WTC11 (cell line): ENCODE measurements at regions not wholly inside any gene's neighbourhood (a gene's known extent, or its start where the extent isn't known, plus 50 kb on each side); places are given as distances from the start of the nearest gene placed in this dataset.

Source experiments
- ELF4 ChIP-seq: sonication (generic); formaldehyde crosslinking; IDR thresholded peaks from 2 replicates; pipeline ENCODE4 v1.8.1; 2022; ENCODE audit warnings: low read depth, mild to moderate bottlenecking, moderate library complexity, missing genetic modification reagents
- ETV6 ChIP-seq: sonication (generic); formaldehyde crosslinking; IDR thresholded peaks from 2 replicates; pipeline ENCODE4 v1.8.1; 2022; ENCODE audit warnings: mild to moderate bottlenecking, missing genetic modification reagents
- JAZF1 ChIP-seq: fragments of 250-450 bp; sonication (Bioruptor Pico); IDR thresholded peaks from 2 replicates; pipeline ENCODE4 v1.9.0; 2021; ENCODE audit warnings: moderate library complexity, mild to moderate bottlenecking, inconsistent platforms
- JUN ChIP-seq: sonication (generic); formaldehyde crosslinking; IDR thresholded peaks from 2 replicates; pipeline ENCODE4 v1.8.0; 2023; ENCODE audit warnings: mild to moderate bottlenecking, missing genetic modification reagents
- NFE2L1 ChIP-seq: sonication (generic); formaldehyde crosslinking; IDR thresholded peaks from 2 replicates; pipeline ENCODE4 v1.8.1; 2023; ENCODE audit warnings: missing genetic modification reagents
- NR2C2 ChIP-seq: sonication (generic); formaldehyde crosslinking; IDR thresholded peaks from 2 replicates; pipeline ENCODE4 v1.8.0; 2022; ENCODE audit warnings: mild to moderate bottlenecking, missing genetic modification reagents
- NR3C1 ChIP-seq: sonication (generic); formaldehyde crosslinking; conservative IDR thresholded peaks from 2 replicates; pipeline ENCODE4 v1.8.1; 2023; ENCODE audit warnings: low read depth, mild to moderate bottlenecking, missing genetic modification reagents
- SOX15 ChIP-seq: fragments of 250-450 bp; sonication (Bioruptor Pico); IDR thresholded peaks from 2 replicates; pipeline ENCODE4 v1.9.0; 2021; ENCODE audit warnings: mild to moderate bottlenecking
- SP1 ChIP-seq: sonication (generic); formaldehyde crosslinking; conservative IDR thresholded peaks from 2 replicates; pipeline ENCODE4 v1.8.1; 2022; ENCODE audit warnings: missing genetic modification reagents
- TEAD4 ChIP-seq: sonication (generic); formaldehyde crosslinking; IDR thresholded peaks from 2 replicates; pipeline ENCODE4 v1.8.0; 2022; ENCODE audit warnings: mild to moderate bottlenecking, missing genetic modification reagents
- ZNF512 ChIP-seq: sonication (generic); formaldehyde crosslinking; IDR thresholded peaks from 2 replicates; pipeline ENCODE4 v1.8.1; 2022; ENCODE audit warnings: missing genetic modification reagents, borderline replicate concordance
- TF ChIP-seq, protein P1 (sequence below): sonication (generic); formaldehyde crosslinking; IDR thresholded peaks from 2 replicates; pipeline ENCODE4 v1.8.0; 2023; ENCODE audit warnings: missing genetic modification reagents, mild to moderate bottlenecking, borderline replicate concordance
- TF ChIP-seq, protein P2 (sequence below): sonication (generic); formaldehyde crosslinking; IDR thresholded peaks from 2 replicates; pipeline ENCODE4 v1.8.0; 2022; ENCODE audit warnings: missing genetic modification reagents
- TF ChIP-seq, protein P3 (sequence below): fragments of 250-450 bp; sonication (Bioruptor Pico); conservative IDR thresholded peaks from 2 replicates; pipeline ENCODE4 v1.9.0; 2021; ENCODE audit warnings: mild to moderate bottlenecking
- TF ChIP-seq, protein P4 (sequence below): sonication (generic); formaldehyde crosslinking; IDR thresholded peaks from 2 replicates; pipeline ENCODE4 v1.8.0; 2023; ENCODE audit warnings: mild to moderate bottlenecking, missing genetic modification reagents
- TF ChIP-seq, protein P5 (sequence below): sonication (generic); formaldehyde crosslinking; IDR thresholded peaks from 2 replicates; pipeline ENCODE4 v1.8.1; 2022; ENCODE audit warnings: mild to moderate bottlenecking, missing genetic modification reagents, moderate library complexity, borderline replicate concordance
- TF ChIP-seq, protein P6 (sequence below): sonication (generic); formaldehyde crosslinking; conservative IDR thresholded peaks from 2 replicates; pipeline ENCODE4 v1.8.1; 2022; ENCODE audit warnings: mild to moderate bottlenecking, missing genetic modification reagents

DNA sequence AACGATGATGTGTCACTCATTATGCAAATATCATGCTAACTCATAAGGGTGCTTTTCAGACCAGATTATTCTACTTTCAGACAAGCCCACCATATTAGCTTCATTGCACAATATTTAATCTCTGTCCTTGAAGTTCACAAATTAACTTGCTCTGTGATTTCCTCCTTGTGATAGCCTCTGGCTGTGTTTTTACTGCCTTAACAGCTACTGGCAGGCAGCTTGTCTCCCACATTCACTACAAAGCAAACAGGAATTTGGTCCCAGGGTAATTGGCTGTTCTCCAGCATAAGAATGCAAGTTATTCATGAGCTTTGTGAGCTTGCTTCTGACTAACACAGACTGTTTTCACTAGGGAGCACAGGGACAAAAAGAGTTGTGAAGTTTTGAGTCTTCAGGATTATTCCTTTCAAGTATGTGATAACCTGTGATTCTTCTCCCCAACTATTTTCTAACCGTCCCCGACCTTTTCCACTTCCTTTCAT lies 87.9 kb upstream of the HMCN1 start (continued):
- TF ChIP-seq, protein P1, sequence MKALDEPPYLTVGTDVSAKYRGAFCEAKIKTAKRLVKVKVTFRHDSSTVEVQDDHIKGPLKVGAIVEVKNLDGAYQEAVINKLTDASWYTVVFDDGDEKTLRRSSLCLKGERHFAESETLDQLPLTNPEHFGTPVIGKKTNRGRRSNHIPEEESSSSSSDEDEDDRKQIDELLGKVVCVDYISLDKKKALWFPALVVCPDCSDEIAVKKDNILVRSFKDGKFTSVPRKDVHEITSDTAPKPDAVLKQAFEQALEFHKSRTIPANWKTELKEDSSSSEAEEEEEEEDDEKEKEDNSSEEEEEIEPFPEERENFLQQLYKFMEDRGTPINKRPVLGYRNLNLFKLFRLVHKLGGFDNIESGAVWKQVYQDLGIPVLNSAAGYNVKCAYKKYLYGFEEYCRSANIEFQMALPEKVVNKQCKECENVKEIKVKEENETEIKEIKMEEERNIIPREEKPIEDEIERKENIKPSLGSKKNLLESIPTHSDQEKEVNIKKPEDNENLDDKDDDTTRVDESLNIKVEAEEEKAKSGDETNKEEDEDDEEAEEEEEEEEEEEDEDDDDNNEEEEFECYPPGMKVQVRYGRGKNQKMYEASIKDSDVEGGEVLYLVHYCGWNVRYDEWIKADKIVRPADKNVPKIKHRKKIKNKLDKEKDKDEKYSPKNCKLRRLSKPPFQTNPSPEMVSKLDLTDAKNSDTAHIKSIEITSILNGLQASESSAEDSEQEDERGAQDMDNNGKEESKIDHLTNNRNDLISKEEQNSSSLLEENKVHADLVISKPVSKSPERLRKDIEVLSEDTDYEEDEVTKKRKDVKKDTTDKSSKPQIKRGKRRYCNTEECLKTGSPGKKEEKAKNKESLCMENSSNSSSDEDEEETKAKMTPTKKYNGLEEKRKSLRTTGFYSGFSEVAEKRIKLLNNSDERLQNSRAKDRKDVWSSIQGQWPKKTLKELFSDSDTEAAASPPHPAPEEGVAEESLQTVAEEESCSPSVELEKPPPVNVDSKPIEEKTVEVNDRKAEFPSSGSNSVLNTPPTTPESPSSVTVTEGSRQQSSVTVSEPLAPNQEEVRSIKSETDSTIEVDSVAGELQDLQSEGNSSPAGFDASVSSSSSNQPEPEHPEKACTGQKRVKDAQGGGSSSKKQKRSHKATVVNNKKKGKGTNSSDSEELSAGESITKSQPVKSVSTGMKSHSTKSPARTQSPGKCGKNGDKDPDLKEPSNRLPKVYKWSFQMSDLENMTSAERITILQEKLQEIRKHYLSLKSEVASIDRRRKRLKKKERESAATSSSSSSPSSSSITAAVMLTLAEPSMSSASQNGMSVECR, result no peak
- no peak for TF ChIP-seq ZNF512 (CRISPR knock-in tag)
- TF ChIP-seq ELF4 (CRISPR knock-in tag), result no peak
- TF ChIP-seq, protein P2, sequence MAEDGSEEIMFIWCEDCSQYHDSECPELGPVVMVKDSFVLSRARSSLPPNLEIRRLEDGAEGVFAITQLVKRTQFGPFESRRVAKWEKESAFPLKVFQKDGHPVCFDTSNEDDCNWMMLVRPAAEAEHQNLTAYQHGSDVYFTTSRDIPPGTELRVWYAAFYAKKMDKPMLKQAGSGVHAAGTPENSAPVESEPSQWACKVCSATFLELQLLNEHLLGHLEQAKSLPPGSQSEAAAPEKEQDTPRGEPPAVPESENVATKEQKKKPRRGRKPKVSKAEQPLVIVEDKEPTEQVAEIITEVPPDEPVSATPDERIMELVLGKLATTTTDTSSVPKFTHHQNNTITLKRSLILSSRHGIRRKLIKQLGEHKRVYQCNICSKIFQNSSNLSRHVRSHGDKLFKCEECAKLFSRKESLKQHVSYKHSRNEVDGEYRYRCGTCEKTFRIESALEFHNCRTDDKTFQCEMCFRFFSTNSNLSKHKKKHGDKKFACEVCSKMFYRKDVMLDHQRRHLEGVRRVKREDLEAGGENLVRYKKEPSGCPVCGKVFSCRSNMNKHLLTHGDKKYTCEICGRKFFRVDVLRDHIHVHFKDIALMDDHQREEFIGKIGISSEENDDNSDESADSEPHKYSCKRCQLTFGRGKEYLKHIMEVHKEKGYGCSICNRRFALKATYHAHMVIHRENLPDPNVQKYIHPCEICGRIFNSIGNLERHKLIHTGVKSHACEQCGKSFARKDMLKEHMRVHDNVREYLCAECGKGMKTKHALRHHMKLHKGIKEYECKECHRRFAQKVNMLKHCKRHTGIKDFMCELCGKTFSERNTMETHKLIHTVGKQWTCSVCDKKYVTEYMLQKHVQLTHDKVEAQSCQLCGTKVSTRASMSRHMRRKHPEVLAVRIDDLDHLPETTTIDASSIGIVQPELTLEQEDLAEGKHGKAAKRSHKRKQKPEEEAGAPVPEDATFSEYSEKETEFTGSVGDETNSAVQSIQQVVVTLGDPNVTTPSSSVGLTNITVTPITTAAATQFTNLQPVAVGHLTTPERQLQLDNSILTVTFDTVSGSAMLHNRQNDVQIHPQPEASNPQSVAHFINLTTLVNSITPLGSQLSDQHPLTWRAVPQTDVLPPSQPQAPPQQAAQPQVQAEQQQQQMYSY (CRISPR knock-in tag), result no peak
- TF ChIP-seq, protein P3, sequence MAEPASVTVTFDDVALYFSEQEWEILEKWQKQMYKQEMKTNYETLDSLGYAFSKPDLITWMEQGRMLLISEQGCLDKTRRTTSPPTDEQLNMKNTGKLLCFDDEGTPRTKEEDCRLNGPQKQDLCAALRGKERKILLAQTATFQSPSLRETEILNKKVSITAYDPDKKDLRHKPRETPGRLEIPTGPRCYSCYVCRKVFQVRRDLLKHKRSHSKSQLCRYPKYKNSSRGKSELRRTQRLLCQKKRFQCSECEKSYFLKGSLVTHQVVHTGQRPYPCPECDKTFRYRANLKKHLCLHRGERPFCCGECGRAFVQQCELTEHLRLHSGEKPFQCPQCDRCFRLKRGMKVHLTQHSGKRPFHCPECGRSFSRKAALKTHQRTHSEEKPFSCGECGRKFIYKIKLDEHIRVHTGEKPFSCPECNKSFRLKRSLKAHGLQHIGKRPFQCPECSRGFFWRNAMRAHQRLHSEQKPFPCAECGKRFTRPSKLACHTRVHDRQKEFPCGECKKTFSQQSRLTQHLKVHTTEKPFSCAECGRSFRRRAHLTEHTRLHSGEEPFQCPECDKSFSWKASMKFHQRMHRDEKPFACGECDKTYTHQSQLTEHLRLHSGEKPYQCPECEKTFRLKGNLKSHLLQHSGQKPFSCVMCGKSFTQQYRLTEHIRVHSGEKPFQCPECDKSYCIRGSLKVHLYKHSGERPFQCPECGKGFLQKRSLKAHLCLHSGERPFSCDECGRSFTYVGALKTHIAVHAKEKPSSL (CRISPR knock-in tag), result no peak
- TF ChIP-seq, protein P4, sequence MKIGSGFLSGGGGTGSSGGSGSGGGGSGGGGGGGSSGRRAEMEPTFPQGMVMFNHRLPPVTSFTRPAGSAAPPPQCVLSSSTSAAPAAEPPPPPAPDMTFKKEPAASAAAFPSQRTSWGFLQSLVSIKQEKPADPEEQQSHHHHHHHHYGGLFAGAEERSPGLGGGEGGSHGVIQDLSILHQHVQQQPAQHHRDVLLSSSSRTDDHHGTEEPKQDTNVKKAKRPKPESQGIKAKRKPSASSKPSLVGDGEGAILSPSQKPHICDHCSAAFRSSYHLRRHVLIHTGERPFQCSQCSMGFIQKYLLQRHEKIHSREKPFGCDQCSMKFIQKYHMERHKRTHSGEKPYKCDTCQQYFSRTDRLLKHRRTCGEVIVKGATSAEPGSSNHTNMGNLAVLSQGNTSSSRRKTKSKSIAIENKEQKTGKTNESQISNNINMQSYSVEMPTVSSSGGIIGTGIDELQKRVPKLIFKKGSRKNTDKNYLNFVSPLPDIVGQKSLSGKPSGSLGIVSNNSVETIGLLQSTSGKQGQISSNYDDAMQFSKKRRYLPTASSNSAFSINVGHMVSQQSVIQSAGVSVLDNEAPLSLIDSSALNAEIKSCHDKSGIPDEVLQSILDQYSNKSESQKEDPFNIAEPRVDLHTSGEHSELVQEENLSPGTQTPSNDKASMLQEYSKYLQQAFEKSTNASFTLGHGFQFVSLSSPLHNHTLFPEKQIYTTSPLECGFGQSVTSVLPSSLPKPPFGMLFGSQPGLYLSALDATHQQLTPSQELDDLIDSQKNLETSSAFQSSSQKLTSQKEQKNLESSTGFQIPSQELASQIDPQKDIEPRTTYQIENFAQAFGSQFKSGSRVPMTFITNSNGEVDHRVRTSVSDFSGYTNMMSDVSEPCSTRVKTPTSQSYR, result no peak
- no peak for TF ChIP-seq JAZF1 (CRISPR knock-in tag)
- TF ChIP-seq NR2C2 (CRISPR knock-in tag), result no peak
- TF ChIP-seq, protein P5, sequence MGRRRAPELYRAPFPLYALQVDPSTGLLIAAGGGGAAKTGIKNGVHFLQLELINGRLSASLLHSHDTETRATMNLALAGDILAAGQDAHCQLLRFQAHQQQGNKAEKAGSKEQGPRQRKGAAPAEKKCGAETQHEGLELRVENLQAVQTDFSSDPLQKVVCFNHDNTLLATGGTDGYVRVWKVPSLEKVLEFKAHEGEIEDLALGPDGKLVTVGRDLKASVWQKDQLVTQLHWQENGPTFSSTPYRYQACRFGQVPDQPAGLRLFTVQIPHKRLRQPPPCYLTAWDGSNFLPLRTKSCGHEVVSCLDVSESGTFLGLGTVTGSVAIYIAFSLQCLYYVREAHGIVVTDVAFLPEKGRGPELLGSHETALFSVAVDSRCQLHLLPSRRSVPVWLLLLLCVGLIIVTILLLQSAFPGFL, result no peak
- TF ChIP-seq, protein P6, sequence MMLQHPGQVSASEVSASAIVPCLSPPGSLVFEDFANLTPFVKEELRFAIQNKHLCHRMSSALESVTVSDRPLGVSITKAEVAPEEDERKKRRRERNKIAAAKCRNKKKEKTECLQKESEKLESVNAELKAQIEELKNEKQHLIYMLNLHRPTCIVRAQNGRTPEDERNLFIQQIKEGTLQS (CRISPR knock-in tag), result no peak
- TF ChIP-seq NR3C1 (CRISPR knock-in tag), result no peak
- TF ChIP-seq SP1, result 0 out of 2 replicates have a peak, but pooled peaks have one; percentile 47
- no peak for TF ChIP-seq SOX15 (CRISPR knock-in tag)
- 0 out of 2 replicates have a peak, but pooled peaks have one; percentile 34 for TF ChIP-seq ETV6 (CRISPR knock-in tag)
- peak; percentile 48; the same call in 1 of the 2 replicates for TF ChIP-seq TEAD4 (CRISPR knock-in tag)
- no peak for TF ChIP-seq NFE2L1 (CRISPR knock-in tag)
- TF ChIP-seq JUN (CRISPR knock-in tag), result no peak
- TF ChIP-seq, all 79 proteins: peak for 4
